A549 (cell line): ENCODE measurements at regions not wholly inside any gene's neighbourhood (a gene's known extent, or its start where the extent isn't known, plus 50 kb on each side); places are given as distances from the start of the nearest gene placed in this dataset.

ENCODE experiments used
- BHLHE40 ChIP-seq: IDR thresholded peaks from 2 replicates; pipeline ENCODE4 v1.6.1; 2012; ENCODE audit warnings: low read depth, low read length, inconsistent platforms
- CTCF ChIP-seq: fragments of >200 bp; sonication (Bioruptor Twin); formaldehyde crosslinking; IDR thresholded peaks from 3 replicates; pipeline ENCODE4 v1.5.1; 2016
- EP300 ChIP-seq, 2 experiments: fragments of >200 bp; sonication (Bioruptor Twin); formaldehyde crosslinking; IDR thresholded peaks; 2 replicates in 1 of 2; 3 replicates in 1 of 2; pipeline ENCODE4 v1.6.1; 2016 to 2017
- HDAC2 ChIP-seq: fragments of 200-600 bp; sonication (generic); IDR thresholded peaks from 2 replicates; pipeline ENCODE4 v1.6.1; 2016
- POLR2A ChIP-seq: IDR thresholded peaks from 2 replicates; pipeline ENCODE4 v1.6.1; 2012; ENCODE audit warnings: mild to moderate bottlenecking, low read length
- RARB ChIP-seq: fragments of 250-450 bp; sonication (Bioruptor Pico); IDR thresholded peaks from 2 replicates; pipeline ENCODE4 v1.8.0; 2021; ENCODE audit warnings: mild to moderate bottlenecking, moderate library complexity
- ZC3H11A ChIP-seq: fragments of 450-650 bp; IDR thresholded peaks from 2 replicates; pipeline ENCODE4 v1.6.1; 2014; ENCODE audit warnings: antibody characterized with exemption, mild to moderate bottlenecking
- ZNF302 ChIP-seq: fragments of 250-450 bp; sonication (Bioruptor Pico); IDR thresholded peaks from 2 replicates; pipeline ENCODE4 v1.9.0; 2021; ENCODE audit warnings: inconsistent platforms, mild to moderate bottlenecking, moderate library complexity

DNA sequence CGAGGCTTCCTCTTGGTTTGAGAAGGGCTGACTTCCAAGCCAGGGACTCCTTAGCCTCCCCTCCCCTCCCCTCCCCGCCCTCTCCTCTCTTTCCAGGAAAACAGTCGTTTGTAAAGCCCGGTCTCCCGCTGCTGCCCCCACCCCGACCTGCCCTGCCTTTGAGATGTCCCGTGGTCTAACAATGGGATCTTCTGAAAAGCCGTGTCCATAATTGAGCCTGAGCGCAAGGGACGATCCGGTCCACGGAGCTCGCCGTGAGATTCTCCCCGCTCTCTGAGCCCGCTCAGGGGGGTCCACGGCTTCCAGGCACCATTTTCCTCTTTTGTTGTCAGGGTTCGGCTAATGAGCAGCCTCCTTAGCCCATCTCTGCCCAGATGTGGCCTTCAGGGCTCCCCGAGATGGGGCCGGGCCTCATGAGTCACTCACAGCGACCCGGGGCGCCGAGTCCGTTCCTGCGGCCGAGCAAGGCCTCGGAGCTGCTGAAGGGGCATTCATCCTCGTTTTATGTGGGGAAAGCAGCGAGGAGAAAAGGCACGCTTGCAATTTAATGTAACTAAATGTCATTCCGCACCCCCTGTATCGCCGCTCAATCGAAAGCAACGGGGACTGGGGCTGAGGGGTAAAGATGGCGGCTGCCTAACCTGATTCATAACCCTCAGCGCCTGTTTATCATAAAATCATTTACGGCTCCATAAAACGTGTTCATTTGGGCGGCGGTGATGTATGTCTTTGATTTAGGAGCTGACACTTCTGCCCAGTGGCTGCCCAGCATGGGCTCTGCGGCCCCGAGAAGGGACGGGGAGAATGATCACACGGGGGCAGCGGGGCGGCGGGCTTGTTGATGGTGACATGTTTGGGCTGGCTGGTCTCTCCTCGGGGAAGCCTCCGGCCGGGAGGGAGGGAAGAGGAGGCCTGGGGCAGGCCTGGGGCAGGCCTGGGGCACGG is 232.6 kb upstream of the C1orf174 start:
- TF ChIP-seq RARB (CRISPR knock-in tag) (no peak), EP300 (IDR thresholded peaks at IDR 0.05) (no peak), HDAC2 (no peak), POLR2A (no peak), CTCF (no peak), ZNF302 (CRISPR knock-in tag) (no peak), ZC3H11A (no peak), BHLHE40 (no peak)
